BLaER1 (cell line): ENCODE measurements at regions not wholly inside any gene's neighbourhood (a gene's known extent, or its start where the extent isn't known, plus 50 kb on each side); places are given as distances from the start of the nearest gene placed in this dataset.

Source experiments
- H3K27ac ChIP-seq: shearing (Covaris generic); formaldehyde crosslinking; 2 replicates; pipeline ENCODE4 v1.8.1; 2022
- H3K27me3 ChIP-seq: shearing (Covaris generic); formaldehyde crosslinking; 2 replicates; pipeline ENCODE4 v1.8.1; 2022
- H3K36me3 ChIP-seq: shearing (Covaris generic); formaldehyde crosslinking; 2 replicates; pipeline ENCODE4 v1.8.1; 2022
- H3K4me1 ChIP-seq: shearing (Covaris generic); formaldehyde crosslinking; 2 replicates; pipeline ENCODE4 v1.8.1; 2022
- H3K4me2 ChIP-seq: shearing (Covaris generic); formaldehyde crosslinking; 2 replicates; pipeline ENCODE4 v1.8.1; 2022
- H3K4me3 ChIP-seq: shearing (Covaris generic); formaldehyde crosslinking; 2 replicates; pipeline ENCODE4 v1.8.1; 2022
- H3K9ac ChIP-seq: shearing (Covaris generic); formaldehyde crosslinking; 2 replicates; pipeline ENCODE4 v1.8.1; 2022
- H3K9me3 ChIP-seq: shearing (Covaris generic); formaldehyde crosslinking; 2 replicates; pipeline ENCODE4 v1.8.1; 2022
- H4K20me1 ChIP-seq: shearing (Covaris generic); formaldehyde crosslinking; 2 replicates; pipeline ENCODE4 v1.8.1; 2022
- Cebpa-rat ChIP-seq: shearing (Covaris generic); IDR thresholded peaks from 2 replicates; pipeline ENCODE4 v1.8.1; 2022

DNA sequence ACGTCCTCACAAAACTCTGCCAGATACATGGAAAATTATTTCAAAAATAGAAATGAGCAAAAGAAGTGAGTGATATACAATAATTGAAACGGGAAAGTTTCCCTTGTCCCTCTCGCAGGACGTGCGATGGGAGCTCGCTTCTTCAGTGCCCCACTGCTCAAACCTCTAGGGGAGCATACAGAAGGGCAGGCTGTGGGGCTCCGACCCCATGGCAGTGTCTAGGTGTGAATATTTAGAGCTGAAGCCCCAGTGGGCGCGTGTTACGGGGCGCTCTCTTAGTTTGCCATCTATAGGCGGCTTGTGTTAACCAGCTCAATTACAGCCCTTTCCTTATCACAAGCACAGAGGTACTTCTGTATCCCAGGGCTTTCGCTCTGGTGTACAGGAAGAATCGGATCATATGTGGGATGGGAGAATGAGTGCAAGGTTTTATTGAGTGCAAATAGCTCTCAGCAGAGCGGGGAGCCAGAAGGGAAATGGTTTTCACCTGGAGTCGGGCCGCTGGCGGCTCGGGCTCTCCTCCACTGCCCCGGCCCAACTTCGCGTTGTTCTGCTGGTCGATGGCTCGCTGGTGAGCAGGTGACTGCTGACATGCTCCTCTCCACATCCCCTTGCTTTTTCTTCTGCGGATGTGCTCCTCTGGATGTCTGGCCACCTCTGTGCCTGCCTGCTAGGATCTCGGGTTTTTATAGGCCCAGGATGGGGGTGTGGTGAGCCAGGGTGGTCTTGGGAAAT, 334.0 kb upstream of the PTPRD start:
- TF ChIP-seq Cebpa-rat: no peak
- Histone ChIP-seq H3K36me3 (no peaks in the 10 kb centered on the region), H3K27me3 (no peaks in the 10 kb centered on the region)

DNA sequence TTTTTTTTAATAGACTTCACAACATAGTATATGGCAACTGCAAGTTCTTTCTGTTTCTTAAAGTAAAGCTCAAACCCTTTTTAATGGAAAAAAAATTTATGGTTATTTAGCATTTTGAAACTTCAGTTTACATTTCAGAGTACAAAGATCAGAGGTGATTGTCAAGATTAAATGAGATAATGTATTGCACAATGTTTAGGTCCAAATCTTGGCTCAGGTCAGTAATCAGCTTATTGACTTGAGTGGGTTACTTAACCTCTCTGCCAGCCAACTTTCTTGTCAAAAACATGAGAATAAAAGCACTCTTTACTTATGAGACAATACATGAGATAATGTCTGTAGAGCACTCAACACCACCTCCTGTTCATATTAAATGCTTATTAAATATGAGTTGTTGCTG, 345.1 kb upstream of the PTPRD start:
- H4K20me1 ChIP-seq: no peaks in the 10 kb centered on the region
- no peaks in the 10 kb centered on the region for H3K36me3 ChIP-seq
- no peak overlapping the region for H3K4me2 ChIP-seq
- H3K27ac ChIP-seq: no peak overlapping the region
- no peaks in the 10 kb centered on the region for H3K9me3 ChIP-seq
- H3K27me3 ChIP-seq: no peaks in the 10 kb centered on the region
- H3K4me3 ChIP-seq: no peak overlapping the region
- H3K9ac ChIP-seq: no peak overlapping the region
- H3K4me1 ChIP-seq: no peaks in the 10 kb centered on the region
- no peak for TF ChIP-seq Cebpa-rat

More for the DNA sequence above, 334.0 kb upstream of the PTPRD start:
- H3K9ac ChIP-seq: no peak overlapping the region
- H3K4me2 ChIP-seq: no peak overlapping the region
- no peaks in the 10 kb centered on the region for H3K4me1 ChIP-seq
- no peaks in the 10 kb centered on the region for H3K9me3 ChIP-seq
- H3K4me3 ChIP-seq: no peak overlapping the region
- H4K20me1 ChIP-seq: no peaks in the 10 kb centered on the region
- no peak overlapping the region for H3K27ac ChIP-seq

DNA sequence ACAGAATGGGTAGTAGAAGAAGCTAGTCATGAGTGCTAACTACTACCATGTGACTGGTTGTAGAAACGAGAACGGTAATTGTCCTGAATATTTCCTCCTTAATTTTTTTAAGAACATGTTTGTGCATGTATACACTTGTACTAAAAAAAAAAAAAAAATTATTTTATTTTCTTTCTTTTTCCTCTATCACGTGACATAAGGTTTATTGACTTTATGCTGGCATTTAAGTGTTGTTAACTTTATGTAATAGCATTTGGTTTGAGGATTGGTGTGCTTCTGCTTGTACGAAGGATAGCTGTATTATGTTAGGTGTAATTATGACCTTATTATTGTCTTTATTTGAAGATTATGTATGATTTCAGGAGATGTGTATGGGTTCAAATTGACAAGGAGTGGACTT, 349.1 kb upstream of the PTPRD start:
- Histone ChIP-seq H3K27me3 (no peaks in the 10 kb centered on the region), H3K27ac (no peak overlapping the region), H4K20me1 (no peaks in the 10 kb centered on the region), H3K36me3 (no peaks in the 10 kb centered on the region), H3K9ac (no peak overlapping the region), H3K4me2 (no peak overlapping the region), H3K4me1 (no peaks in the 10 kb centered on the region), H3K4me3 (no peak overlapping the region), H3K9me3 (no peaks in the 10 kb centered on the region)
- no peak for TF ChIP-seq Cebpa-rat

DNA sequence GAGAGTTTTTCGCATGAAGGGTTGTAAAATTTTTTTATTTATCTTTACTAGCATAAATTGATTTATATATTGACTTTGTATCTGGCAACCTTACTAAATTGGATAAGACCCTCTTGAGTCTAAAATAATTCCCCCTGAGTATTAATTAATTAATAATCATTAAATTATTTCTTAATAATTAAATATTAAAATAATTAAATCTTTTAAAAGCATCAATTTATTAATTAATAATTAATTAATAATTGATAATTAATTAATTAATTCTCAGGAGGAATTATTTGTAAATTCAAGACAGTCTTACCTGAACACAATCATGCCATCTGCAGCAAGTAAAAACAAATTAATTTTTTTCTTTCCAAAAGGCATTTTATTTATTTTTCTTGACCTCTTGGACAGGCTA, 370.4 kb upstream of the PTPRD start:
- no peaks in the 10 kb centered on the region for H3K36me3 ChIP-seq
- no peak for TF ChIP-seq Cebpa-rat

DNA sequence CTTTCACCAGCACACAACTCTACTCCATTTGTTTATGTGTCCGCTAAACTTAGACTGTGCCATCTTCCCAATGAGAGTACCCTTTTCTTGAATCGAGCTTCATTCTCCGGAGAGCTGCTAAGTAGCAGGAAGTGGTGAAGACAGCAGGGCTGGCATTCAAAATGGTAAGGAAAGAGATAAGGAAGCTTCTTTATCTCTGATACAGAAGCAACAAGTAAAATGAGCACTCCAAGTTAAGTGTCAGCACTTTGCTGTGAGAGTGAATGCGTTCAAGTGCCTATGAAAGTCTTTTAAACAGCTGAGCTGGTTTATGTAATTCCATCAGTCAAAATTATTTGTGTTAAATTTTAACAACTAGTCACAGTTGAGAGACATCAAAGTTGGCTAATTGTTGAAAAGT, 386.8 kb upstream of the PTPRD start:
- Histone ChIP-seq H3K36me3 (no peaks in the 10 kb centered on the region), H3K27ac (no peak overlapping the region), H4K20me1 (no peaks in the 10 kb centered on the region), H3K4me2 (no peak overlapping the region), H3K4me3 (no peak overlapping the region), H3K9me3 (no peaks in the 10 kb centered on the region), H3K9ac (no peak overlapping the region), H3K27me3 (no peaks in the 10 kb centered on the region), H3K4me1 (no peaks in the 10 kb centered on the region)
- TF ChIP-seq Cebpa-rat: no peak

More for the DNA sequence above, 370.4 kb upstream of the PTPRD start:
- no peaks in the 10 kb centered on the region for H4K20me1 ChIP-seq
- H3K4me3 ChIP-seq: no peak overlapping the region
- H3K9ac ChIP-seq: no peak overlapping the region
- no peak overlapping the region for H3K27ac ChIP-seq
- no peaks in the 10 kb centered on the region for H3K27me3 ChIP-seq
- H3K4me2 ChIP-seq: no peak overlapping the region
- H3K9me3 ChIP-seq: no peaks in the 10 kb centered on the region
- no peaks in the 10 kb centered on the region for H3K4me1 ChIP-seq

DNA sequence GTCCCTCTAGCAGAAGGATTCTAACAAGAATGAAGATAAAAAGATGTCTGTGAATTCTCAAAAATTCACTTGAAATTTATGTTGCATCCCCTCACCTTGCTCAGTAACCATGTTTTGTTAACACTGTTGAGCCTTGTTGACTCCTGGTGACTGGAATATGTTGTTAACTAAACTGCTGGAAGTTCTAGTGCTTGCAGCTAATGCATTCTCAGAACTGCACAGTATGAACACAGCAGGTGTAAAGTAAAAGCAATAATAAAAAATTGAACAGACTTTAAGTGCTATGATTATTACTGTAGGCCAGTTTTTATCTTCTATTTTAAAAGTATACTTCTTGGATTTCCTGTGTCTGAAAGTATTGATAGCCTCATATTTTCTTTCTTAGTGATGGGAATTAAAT, 388.7 kb upstream of the PTPRD start:
- H3K4me2 ChIP-seq: no peak overlapping the region
- no peak overlapping the region for H3K9ac ChIP-seq
- H3K27ac ChIP-seq: no peak overlapping the region
- H3K4me3 ChIP-seq: no peak overlapping the region
- no peaks in the 10 kb centered on the region for H3K27me3 ChIP-seq
- no peaks in the 10 kb centered on the region for H3K36me3 ChIP-seq
- no peaks in the 10 kb centered on the region for H4K20me1 ChIP-seq
- no peak for TF ChIP-seq Cebpa-rat
- H3K4me1 ChIP-seq: no peaks in the 10 kb centered on the region
- H3K9me3 ChIP-seq: no peaks in the 10 kb centered on the region

DNA sequence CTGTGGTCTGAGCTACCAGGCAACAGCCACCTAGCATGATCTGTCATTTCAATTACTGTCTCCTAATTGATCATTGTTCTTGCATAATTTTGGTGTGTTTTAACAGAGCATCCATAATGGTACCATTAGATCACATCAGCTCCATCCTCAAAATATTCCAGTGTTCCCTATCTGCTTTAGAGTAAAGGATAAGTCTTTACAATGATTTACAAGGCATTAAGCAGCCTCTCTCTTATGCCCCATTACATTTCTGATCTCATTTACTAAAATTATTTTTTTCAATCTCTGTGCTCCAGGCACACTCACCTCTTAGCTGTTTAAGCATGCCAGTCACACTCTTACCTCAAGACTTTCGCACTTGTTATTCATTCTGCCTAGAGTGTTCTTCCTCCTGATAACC, 389.9 kb upstream of the PTPRD start:
- no peak overlapping the region for H3K9ac ChIP-seq
- H3K27me3 ChIP-seq: no peaks in the 10 kb centered on the region
- no peaks in the 10 kb centered on the region for H3K36me3 ChIP-seq
- no peaks in the 10 kb centered on the region for H3K4me1 ChIP-seq
- no peak overlapping the region for H3K4me3 ChIP-seq
- no peak overlapping the region for H3K4me2 ChIP-seq
- no peak overlapping the region for H3K27ac ChIP-seq
- no peaks in the 10 kb centered on the region for H4K20me1 ChIP-seq
- no peak for TF ChIP-seq Cebpa-rat
- H3K9me3 ChIP-seq: no peaks in the 10 kb centered on the region

DNA sequence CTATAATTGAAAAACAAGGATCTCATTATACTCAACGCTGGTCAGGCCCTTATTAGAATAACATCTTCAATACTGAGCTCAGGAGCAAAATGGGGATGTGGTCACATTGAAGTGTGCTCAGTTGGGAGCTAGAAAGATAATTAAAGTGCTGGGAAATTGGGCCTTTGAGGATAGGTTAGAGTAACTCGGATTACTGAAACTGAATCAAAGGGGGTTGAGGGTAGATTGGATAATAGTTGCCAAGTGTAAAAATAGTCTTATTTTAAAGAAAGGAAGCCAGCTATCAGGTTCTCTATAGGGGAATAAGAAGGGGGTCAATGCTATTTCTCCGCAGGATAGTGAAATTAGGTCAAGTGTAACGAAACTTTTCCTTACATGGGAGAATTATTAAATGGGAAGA, 391.0 kb upstream of the PTPRD start:
- H3K4me3 ChIP-seq: no peak overlapping the region
- H3K4me1 ChIP-seq: no peaks in the 10 kb centered on the region
- H3K27me3 ChIP-seq: no peaks in the 10 kb centered on the region
- H4K20me1 ChIP-seq: no peaks in the 10 kb centered on the region
- no peak overlapping the region for H3K9ac ChIP-seq
- H3K4me2 ChIP-seq: no peak overlapping the region
- no peak for TF ChIP-seq Cebpa-rat
- no peaks in the 10 kb centered on the region for H3K9me3 ChIP-seq
- H3K27ac ChIP-seq: no peak overlapping the region
- H3K36me3 ChIP-seq: no peaks in the 10 kb centered on the region

DNA sequence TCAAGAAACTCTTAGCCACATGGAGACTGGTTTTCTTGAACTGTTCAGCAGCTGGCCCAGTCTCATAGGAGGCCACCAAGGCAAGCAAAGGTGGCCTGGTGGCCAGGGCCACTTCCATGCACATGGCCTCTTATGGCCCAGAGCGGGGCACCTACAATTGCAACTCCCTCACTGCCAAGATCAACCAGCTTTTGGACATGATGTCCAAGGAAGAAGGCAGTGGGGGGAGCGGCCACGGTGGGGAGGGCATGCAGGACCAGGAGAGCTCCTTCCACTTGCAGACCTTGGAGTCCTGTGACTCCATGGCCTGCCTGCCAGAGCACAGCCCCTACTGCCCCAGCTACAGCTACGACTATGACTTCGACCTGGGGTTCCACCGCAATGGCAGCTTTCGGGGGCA, 398.9 kb upstream of the PTPRD start:
- Histone ChIP-seq H3K4me2 (no peak overlapping the region), H3K9ac (no peak overlapping the region), H3K4me3 (no peak overlapping the region), H3K27ac (no peak overlapping the region), H3K36me3 (no peaks in the 10 kb centered on the region), H3K4me1 (no peaks in the 10 kb centered on the region), H3K9me3 (no peaks in the 10 kb centered on the region), H3K27me3 (no peaks in the 10 kb centered on the region), H4K20me1 (no peaks in the 10 kb centered on the region)
- no peak for TF ChIP-seq Cebpa-rat

DNA sequence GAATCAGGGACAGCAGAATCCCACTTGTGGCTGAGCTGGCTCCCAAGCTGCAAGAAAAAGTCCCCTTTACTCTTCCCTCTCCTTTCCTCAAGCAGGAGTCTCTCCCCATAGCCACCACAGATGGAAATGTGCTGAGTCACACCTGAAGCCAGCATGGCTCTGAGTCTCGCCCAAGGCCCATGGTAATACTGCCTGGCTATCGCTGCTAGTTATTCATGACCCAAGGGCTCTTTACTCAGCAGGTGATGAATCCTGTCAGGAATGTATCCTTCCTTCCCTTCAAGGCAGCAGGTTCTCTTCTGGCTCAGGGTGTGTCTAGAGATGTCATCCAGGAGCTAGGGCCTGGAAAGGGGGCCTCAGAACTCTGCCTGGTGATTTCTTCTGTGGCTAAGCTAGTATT, 403.3 kb upstream of the PTPRD start:
- Histone ChIP-seq H4K20me1 (no peaks in the 10 kb centered on the region), H3K27me3 (no peaks in the 10 kb centered on the region), H3K4me2 (no peak overlapping the region), H3K4me1 (no peaks in the 10 kb centered on the region), H3K4me3 (no peak overlapping the region), H3K36me3 (no peaks in the 10 kb centered on the region), H3K27ac (no peak overlapping the region), H3K9ac (no peak overlapping the region), H3K9me3 (no peaks in the 10 kb centered on the region)
- no peak for TF ChIP-seq Cebpa-rat

DNA sequence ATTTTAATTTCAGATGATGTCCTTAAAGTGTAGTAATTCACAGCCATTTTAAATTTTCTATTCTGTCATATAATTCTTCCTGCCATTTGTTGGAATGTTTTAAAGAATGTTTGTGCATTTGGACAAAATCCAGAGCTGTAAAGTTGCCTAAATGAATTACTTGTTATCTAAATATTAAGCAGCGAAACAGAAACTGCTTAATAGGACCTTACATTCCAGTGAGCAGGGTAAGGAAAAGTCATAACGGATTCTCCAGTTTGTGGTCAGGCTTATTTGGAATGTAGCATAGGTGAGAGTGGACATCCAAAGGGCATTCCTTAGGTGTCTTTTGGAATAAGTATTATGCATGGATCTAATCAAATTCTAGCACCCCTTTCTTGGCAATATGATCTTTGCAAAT, 410.4 kb upstream of the PTPRD start:
- Histone ChIP-seq H3K9ac (no peak overlapping the region), H3K27ac (no peak overlapping the region), H3K4me3 (no peak overlapping the region), H3K36me3 (no peaks in the 10 kb centered on the region), H3K27me3 (no peaks in the 10 kb centered on the region), H3K4me2 (no peak overlapping the region), H4K20me1 (no peaks in the 10 kb centered on the region), H3K4me1 (no peaks in the 10 kb centered on the region), H3K9me3 (no peaks in the 10 kb centered on the region)
- no peak for TF ChIP-seq Cebpa-rat
